HS-27A (cell line): ENCODE measurements at regions not wholly inside any gene's neighbourhood (a gene's known extent, or its start where the extent isn't known, plus 50 kb on each side); places are given as distances from the start of the nearest gene placed in this dataset.
"Not testable (repeated sequence)": the region's sequence is repeated elsewhere in the genome, so short reads cannot be mapped to it uniquely, and the experiment has no call there.

Source experiments
- DNase-seq: peaks from one replicate; pipeline ENCODE4 v3.0.0-alpha.2; 2012; ENCODE audit warnings: low read depth, missing footprints

DNA sequence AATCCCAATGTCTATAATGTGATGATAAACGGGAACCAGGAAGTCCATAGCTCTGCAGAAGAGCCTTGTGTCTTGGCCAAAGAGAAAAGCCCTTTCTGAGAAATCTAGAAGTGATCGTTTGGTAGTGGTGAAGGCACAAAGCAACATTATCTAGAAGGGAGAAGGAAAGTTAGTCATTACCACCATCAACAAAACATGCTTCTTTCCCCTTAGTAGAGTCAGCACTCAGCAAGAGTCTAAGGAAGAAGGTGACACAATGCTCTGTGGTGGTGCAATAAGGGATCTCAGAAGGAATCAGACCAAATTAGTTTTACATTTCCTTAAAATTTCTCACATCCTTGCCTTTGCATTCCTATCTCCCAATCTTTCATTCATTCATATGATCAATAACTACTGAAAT, 134.4 kb upstream of the PRDX6 start:
- no peak for DNase-seq

DNA sequence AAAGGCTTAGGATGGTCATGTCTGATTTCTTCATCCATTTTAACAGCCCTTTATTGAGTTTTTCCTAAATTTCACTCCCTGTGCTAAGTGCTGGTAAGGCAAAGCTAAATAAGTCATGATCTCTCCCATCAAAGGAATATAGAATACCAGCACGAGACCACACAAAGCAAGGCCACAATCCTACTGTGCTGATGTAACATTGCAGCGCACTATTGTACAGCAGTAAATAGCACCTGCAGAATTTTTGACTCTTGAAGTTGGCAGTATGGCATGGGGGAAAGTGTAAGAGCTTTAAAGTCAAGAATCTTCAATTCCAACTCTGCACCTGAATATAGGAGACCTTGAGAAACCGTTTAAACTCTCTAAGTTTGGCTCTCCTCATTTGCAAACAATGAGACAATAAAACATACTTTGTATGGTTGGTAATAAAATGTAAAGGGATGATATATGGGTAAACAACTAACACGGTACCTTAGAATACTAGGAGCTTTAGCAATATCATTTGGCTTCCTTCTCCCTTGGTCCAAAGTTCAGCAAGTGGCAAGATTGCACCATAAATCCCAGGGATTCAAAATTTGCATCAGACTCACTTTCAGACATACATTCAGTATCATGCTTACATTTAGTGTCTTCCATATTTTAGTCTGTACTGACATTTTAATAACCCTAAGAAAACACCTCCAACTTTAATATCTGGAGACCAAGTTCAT, 132.9 kb upstream of the PRDX6 start:
- DNase-seq = no peak

DNA sequence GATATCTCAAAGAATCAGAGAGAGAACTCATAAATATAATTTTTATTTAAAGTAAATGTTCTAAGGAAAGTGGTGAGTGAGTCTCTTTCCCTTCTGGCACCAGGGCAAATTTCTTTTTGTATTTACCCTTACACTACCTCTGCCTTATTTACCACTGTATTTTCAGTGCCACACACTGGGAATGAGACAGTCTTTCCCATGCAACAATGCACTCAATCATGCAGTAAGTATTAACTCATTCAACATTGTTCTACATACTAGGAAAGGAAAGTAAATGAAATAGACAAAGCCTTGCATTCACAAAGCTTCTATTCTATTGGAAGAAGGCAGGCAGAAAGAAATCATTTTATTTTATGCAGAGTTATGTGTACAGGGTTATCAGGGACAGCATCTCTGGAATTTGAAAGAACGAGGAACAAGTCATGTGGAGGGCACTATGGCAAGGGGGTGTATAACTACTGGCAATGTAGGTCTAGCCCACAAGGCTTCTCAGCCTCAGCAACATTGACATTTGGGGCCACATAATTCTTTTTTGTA, 129.8 kb upstream of the PRDX6 start:
- no peak for DNase-seq

DNA sequence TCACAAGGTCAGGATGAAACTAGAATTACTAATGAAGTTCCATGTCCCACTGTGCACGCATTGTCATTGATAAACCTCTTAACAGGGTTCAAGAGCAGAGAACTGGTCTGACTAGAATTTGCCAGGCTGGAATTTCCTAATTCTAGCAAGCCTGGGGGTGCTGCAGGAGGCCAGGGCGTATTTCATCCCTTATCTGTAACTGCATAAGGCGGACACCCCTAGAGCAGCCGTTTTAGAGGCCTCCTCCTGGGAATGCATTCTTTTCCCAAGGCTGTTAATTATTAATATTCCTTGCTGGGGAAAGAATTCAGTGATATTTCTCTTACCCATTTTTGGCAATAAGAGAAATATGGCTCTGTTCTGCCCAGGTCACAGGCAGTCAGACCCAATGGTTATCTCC, 124.5 kb upstream of the PRDX6 start:
- not testable (repeated sequence) for DNase-seq

DNA sequence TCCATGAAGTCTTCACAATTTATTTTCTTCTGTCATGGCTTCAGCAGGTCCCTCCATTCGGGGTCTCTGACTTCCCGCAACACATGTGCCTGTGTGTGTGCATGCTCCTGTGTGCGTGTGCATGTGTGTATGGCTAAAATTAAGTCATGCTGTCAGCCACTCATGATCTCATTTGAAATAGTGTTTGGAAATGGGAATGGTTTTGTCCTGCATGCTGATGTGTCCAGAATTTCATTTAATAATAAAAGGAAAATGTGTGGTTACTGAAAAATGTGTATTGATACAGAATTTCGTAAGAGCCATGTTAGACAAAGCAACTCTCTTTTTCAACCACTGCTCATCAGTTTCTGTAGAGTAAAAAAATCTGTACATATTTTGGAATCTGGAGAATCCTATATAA, 123.8 kb upstream of the PRDX6 start:
- no peak for DNase-seq

DNA sequence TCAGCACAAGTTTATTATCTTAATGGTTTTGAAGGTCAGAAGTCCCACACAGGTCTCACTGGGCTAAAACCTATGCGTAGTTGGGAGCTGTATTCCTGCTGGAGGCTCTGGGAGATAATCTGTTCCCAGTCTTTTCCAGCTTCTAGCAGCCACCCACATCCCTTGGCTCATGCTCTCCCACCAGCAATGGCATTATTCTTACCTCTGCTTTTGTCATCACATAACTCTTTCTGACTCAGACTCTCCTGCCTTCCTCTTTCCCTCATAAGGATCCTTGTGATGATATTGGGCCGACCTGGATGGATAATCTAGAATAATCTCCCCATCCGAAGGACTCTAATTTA, 122.2 kb upstream of the PRDX6 start:
- DNase-seq = no peak

DNA sequence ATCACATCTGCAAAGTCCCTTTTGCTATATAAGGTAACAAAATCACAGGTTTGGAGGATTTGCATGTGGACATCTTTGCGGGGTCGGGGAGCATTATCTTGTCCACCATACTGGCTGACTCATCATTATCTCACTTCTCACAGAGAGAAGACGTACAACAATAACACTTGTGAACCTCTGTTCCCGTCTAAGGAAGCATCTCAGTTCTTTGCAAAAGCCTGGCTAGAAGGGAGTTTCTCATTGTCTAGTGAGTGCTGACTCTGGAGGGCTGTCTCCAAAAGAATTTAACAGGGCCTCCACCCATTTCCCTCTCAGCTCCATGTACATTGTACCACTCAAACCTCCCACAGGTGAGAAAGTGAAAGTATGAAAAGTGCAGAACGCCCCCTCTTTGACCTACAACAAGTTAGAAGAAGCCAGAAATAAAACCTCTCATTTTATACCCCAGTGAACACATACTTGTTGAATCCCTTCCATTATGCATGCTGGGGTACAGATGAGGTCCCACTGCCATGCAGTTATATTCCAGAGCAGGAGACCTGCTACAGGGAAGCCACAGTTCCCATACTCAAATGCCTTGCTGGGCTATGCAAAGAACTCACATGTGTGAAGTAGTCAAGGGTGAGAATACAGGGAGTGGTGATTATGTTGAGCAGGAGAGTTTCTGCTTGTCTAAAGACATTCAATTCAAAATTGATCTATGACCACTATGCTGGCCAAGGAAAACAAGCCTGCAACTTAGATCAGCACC, 121.7 kb upstream of the PRDX6 start:
- no peak for DNase-seq

DNA sequence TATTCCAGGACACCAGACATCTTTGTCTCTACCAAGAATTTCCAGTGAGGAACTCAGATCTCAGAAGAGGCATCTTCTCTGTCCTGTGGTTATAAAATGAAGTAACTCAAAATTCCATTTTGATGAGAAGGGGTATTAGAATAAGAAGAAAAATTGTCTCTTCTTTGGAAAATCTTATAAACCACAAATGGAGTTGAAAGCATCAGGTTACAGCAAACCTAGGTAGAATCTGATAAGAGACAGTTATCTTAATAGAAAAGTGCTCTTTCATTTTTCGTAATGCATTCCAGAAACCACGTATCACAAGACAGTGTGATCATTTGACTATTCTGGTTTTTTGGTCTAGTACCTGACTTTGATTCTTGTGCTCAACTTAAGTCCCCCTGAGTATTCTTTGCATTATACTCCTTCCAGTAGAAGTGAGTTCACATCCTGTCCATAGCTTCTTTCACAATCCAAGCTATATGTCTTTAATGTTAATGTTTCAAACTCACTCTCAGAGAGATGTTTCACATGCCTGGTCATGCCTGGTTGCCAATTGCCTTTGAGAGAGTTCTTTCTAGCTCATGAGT, 120.9 kb upstream of the PRDX6 start:
- no peak for DNase-seq

DNA sequence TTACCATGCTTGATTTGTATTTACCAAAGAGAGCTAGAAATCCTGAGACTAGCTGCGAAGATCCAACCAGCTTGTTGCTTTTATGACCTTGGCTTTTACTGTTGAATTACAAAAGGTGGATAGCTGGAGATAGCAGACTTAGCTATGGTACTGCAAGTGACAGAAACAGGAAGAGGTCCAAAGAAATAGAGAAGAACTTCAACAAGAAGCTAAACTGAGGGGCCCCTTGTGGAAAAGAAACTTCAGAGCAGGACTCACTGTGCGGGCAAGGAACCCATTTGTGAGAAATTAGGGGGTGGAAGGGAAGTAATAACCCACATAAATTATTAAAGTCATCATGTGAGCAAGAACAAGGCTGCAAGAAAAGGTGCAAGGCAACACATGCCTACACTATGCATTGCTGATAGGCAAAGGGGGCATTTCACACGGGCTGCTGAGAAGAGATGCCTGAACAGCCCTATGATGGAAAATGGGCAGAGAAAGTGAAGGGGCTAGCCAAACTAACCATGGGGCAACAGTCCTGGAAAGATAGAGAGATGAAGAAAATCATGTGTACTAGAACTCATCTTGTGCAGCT, 116.6 kb upstream of the PRDX6 start:
- DNase-seq = no peak

DNA sequence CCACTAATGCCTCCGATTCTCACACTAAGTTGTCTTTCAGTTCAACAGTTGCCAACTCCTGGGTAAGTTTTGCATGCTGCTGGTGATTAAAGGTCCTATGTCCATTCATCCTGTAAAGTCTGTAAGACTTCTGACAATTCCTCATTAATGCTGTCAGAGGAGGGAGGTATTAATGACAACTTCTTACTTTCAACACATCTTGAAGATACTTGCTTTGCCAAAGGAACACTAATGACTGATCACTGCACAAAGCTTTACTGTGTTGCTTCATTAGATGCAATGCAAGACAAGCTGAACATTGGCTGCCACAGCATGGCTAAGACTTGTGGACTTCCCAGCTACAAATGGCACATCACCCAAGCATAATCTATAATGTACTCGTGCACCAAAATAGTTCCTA, 114.6 kb upstream of the PRDX6 start:
- DNase-seq = no peak

DNA sequence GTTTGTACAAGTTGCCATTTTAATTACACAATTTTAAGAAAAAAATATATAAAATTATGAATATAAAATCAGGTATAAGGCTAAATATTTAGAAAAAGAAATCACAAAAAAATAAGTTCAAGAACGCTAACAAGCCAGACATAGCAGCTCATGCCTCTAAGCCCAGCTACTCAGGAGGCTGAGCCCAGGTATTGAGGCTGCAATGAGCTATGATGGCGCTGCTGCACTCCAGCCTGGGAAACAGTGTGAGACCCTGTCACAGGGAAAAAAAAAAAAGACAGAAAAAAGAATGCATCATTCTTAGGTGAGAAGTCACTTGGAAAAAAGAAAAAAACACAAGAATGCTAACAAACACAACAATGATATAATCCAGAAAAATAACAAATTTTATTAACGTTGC, 112.3 kb upstream of the PRDX6 start:
- no peak for DNase-seq

DNA sequence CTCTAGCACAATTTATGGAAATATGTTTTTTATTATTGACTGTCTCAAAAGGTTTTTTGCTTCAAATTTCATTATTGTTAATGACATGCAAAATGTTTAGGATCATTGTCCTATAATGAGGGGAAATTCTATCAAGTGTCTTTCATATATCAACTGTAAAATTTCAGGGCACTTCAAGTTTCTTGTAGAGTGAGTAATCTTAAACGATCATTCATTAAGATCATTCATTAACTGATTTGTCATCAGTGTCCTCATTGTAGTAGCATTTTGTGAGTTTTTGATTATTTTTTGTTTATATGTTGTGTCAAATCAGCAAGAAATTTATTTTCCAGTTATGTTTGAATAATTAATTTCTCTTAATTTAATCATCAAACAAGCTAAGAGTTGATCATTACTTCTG, 111.8 kb upstream of the PRDX6 start:
- DNase-seq = no peak

DNA sequence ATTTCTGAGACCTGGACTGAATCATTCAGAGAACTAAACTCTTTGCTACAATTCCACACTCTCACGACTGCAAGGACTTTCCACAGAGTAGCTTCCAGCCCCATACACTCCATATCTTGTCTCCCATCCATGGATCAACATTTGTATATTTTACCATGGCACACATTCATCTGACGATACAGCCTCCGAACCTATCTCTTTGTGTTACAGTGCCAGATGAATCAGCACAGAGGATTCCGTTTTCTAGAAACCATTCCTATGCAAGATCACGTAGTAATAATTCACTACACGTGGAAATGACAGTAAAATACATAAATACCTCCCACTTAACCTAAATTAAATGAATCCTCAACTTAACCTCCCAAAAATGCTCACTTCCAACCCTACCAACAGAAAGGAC, 110.0 kb upstream of the PRDX6 start:
- no peak for DNase-seq

DNA sequence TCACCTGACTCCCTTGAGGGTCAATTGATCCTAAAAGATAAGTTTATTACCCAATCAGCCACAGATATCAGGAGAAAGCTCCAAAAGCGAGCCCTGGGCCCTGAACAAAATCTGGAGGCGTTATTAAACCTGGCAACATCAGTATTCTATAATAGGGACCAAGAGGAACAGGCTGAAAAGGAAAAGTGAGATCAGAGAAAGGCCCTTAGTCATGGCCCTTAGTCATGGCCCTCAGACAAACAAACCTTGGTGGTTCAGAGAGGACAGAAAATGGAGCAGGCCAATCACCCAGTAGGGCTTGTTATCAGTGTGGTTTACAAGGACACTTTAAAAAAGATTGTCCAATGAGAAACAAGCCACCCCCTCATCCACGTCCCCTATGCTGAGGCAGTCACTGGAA, 106.5 kb upstream of the PRDX6 start:
- DNase-seq = not testable (repeated sequence)

DNA sequence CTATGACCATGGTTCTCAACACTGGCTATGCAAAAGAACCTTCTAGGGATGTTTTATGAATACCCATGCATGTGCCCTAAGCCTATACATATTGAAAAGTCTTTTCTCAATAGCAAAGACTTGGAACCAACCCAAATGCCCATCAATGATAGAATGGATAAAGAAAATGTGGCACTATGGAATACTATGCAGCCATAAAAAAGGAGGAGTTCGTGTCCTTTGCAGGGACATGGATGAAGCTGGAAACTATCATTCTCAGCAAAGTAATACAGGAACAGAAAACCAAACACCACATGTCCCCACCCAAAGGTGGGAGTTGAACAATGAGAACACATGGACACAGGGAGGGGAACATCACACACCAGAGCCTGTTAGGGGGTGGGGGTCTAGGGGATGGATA, 101.1 kb upstream of the PRDX6 start:
- not testable (repeated sequence) for DNase-seq

DNA sequence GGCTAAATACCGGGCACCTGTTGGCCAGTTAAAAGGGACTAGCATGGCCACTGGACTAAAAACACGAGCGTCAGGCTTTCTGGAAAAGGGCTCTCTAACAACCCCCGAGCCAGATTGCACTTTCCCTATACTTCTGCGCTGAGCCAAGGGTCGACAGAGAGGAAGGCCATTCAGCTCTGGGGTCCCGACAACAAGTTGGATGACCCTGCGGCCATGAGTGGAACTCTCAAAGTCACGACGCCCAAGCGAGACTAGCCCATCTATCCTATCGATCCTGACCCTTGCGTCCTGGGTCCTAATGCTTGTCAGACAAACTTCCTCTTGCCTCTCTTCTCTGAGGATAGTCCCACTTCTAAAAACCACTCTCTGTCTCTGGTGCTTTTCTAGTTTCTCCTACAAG, 99.9 kb upstream of the PRDX6 start:
- no peak for DNase-seq

DNA sequence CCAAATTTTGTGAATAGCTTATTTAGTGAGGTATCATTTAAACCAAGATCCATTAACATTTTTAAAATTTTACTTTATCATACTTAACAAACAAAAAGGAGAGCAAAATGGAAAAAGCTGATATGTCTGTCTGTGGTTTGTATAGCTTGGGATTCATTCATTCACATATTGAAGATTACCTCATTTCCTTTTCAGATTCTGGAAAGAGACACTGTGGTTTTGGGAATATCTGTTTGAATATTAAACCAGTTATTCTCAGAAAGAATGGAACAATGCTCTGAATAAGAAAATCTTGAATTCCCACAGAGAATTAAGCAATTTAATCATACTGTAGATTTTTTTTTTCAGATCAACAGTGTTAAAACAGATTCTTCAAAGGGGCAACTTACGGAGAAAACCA, 93.8 kb upstream of the PRDX6 start:
- DNase-seq = no peak

DNA sequence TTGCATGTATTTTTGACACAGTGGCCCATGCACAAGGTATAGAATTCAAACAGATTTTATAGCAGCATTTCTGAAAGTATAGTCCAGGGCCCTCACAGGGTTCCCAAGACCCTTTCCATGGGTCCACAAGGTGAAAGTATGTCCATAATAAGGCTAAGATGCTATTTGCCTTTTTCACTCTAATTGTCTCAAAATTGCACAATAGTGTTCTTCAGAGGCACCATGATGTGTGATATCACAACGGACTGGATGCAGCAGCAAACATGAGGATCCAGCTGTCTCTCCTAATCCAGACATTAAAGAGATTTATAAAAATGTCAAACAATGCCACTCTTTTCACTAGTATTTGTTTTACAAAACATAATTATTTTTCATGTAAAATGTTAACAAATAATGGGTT, 88.8 kb upstream of the PRDX6 start:
- no peak for DNase-seq

DNA sequence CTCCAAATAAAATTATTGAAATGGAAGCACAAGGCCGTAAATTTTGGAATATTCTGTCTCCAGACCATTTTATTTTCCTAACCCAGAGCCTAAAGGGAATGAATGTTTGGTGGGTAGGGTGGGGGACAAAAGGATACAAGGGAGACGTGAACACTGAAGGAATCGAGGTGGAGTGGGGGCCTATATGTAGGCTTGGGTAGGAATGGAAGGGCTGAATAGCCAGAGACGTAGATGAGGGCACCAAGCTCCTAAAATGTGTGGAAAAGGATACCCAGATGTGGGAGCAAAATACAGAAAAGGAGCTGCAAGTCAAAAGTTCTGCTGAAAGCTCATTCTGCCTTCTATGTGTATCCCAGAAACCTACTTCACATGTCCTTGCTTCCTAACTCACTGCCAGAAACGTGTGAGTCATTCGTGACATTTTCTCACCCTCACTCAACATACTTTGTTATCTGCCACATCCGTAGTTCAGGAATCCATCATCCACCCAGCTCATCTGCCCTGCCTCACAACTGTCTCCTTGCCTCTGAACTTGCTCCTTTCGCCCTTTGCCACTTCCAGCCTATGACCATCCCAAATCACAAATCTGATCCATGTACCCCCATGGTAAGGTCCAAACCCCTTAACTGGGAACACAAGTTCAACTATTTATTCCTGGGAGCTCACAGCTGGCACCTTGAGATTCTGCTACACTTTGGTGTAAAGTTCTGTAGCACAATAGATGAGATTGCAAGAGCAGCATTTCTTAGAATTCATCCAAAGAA, 84.1 kb upstream of the PRDX6 start:
- peak; percentile 75 for DNase-seq

DNA sequence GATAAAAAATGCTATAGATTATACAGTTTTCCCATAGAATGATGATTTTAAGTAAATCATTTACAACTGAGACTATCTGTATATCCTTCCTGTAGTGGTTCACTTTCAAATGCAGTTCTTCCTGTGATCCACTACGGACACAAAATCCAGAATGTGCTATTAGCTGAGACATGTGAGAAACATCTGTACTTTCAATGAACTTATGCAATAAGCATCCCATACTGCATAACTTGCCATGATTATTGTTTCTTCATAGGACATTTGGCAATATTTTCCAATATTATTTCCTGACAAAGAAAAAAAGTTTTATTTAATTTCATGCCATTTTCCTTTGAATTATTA, 83.5 kb upstream of the PRDX6 start:
- no peak for DNase-seq

DNA sequence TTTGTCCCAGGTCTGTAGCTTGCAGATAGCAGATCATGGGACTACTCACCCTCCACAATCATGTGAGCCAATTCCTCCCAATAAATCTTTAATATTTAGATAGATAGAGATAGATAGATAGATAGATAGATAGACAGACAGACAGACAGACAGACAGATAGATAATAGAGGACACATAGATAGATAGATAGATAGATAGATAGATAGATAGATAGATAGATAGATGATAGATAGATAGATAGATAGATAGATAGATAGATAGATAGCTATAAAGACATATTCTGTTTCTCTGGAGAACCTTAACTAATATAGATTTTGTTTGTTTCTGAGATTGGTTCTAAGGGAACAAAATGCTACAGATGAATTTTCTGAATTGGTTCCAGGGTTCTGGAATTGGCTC, 82.3 kb upstream of the PRDX6 start:
- not testable (repeated sequence) for DNase-seq

DNA sequence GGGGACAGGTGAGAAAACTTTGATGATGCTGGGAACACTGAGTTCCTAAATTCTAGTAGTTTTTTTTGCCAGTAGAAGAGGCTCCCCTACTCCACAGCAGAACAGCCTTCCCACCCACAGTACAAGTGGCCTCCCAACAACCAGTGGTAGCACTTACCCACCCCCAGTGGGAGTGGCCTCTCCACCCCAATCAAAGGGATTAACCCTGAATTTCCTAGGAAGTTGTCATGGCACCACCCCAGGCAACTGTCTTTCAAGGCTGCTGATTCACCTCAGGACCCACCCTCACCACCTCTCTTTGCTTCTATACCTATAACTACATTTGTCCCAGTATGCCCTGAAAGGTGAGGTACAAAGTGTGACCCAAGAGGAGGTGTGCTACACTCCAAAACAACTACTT, 81.4 kb upstream of the PRDX6 start:
- no peak for DNase-seq
